ENCODE measurements at regions not wholly inside any gene's neighbourhood (a gene's known extent, or its start where the extent isn't known, plus 50 kb on each side); places are given as distances from the start of the nearest gene placed in this dataset.
"Not testable (repeated sequence)": the region's sequence is repeated elsewhere in the genome, so short reads cannot be mapped to it uniquely, and the experiment has no call there.

GRCh38 chr13:105907319-105908019 lies 628.0 kb downstream of the EFNB2 start:
- DNase-seq: no peak

- DNase-seq: no peak
These were observed 628.7 kb downstream of the EFNB2 start for GRCh38 chr13:105906746-105907145.

GRCh38 chr13:105904034-105904742 lies 631.3 kb downstream of the EFNB2 start:
- DNase-seq: no peak

- no peak for DNase-seq
These were observed 633.1 kb downstream of the EFNB2 start for GRCh38 chr13:105902396-105902795.

- no peak for DNase-seq
These were observed 637.9 kb downstream of the EFNB2 start for GRCh38 chr13:105897575-105897974.

GRCh38 chr13:105894697-105895096 lies 640.8 kb downstream of the EFNB2 start:
- DNase-seq: no peak

DNA sequence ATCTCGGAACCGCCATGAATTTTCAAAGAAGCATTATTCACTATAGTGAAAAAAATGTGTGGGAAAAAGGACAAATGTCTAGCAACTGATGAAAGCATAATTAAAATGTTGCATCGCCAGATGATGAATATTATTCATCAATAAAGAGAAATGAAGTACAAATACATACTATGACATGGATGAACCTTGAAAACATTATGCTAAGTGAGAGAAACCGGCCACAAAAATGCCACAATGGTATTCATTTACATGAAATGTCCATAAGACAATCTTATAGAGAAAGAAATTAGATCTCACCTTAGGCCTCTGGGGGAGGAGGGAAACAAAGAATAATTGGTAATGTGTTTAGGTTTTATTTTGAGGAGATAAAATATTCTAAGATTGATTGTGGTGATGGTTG lies 645.0 kb downstream of the EFNB2 start:
- no peak for DNase-seq

GRCh38 chr13:105878119-105878700 lies 657.3 kb downstream of the EFNB2 start:
- no peak for DNase-seq

- no peak for DNase-seq
These were observed 660.6 kb downstream of the EFNB2 start for GRCh38 chr13:105874814-105875213.

- no peak for DNase-seq
These were observed 663.7 kb downstream of the EFNB2 start for GRCh38 chr13:105871768-105872167.

DNA sequence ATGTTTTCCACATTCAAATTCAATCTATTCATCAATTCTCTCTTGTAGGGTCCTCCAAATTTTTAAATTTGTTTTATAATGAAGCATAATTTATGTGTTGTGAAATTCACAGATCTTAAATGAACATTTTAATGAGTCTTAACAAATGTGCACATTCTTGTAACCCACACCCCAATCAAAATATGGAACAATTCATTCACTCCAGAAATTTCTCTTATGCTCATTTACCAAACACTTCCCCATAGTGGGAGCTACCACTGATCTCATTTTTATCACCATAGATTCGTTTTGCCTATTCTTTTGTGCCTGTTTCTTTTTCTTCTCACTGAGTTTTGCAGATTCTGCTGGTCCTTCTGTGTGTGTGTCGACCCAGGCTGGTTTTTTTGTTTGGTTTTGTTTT lies 664.1 kb downstream of the EFNB2 start:
- DNase-seq: no peak

GRCh38 chr13:105863300-105863920 lies 672.1 kb downstream of the EFNB2 start:
- no peak for DNase-seq

GRCh38 chr13:105848494-105848893 lies 687.0 kb downstream of the EFNB2 start:
- DNase-seq: no peak

GRCh38 chr13:105847527-105848291 lies 687.8 kb downstream of the EFNB2 start:
- no peak for DNase-seq

- no peak for DNase-seq
These were observed 688.5 kb downstream of the EFNB2 start for GRCh38 chr13:105846923-105847322.

DNA sequence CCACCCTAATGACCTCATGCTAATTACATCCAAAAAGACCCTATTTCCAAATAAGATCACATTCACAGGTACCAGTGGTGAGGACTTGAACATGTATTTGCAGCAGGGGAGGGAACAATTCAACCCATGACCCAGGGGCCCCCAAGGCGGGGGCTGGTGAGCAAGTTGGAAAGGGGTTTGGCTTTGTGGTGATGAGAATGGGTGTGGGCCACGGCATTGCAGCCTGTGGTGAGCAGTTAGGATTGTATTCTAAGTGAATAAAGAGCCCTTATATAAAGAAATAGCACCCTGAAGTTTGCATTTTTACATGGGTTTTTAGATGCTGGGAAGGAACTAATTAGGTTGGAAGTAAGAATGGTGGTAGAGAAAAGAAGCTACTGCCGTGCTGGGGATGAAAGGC lies 694.2 kb downstream of the EFNB2 start:
- no peak for DNase-seq

GRCh38 chr13:105838231-105838630 lies 697.2 kb downstream of the EFNB2 start:
- DNase-seq: no peak

- not testable (repeated sequence) for DNase-seq
These were observed 698.2 kb downstream of the EFNB2 start for GRCh38 chr13:105837295-105837694.

GRCh38 chr13:105830821-105831220 lies 704.6 kb downstream of the EFNB2 start:
- DNase-seq: no peak

GRCh38 chr13:105827111-105827809 lies 708.2 kb downstream of the EFNB2 start:
- no peak for DNase-seq

DNA sequence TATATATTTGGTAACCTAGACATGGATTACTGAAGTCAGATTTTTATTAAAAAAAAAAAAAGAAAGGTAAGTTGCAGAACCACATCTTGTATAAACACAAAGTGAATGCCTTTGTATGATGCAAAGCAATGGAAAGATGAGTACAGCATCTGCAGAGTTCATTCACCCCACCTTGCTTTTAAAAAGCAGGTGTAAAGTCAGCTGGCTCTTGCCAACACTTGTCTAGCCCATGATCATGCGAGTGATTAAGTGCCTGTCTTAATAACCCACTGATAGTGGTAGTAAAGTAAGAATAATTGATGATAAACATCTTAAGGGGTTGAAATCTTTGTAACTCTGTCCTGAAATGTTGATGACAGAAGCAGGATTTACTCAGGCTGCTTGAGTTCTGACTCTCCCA lies 710.4 kb downstream of the EFNB2 start:
- no peak for DNase-seq

DNA sequence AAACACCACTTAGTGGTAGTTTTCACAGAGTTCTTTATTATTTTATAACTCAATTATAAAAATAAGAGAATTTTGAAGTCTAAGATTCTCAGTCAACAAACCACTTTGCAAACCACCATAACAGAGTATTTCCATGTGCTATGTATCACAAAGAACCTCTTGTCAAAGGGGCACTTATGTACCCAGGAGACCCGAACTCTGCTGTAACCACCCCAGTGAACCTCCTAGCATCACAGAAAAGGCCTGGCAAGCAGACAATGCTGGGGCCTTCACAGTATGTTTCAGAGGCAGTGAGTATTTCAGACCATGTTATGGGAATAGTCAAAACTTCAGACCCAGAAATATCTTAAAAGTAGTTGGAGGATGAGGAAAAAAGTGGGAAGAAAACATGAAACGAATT lies 714.1 kb downstream of the EFNB2 start:
- DNase-seq: no peak
